ENCODE measurements at regions not wholly inside any gene's neighbourhood (a gene's known extent, or its start where the extent isn't known, plus 50 kb on each side); places are given as distances from the start of the nearest gene placed in this dataset.

- DNase-seq (ENCODE audit: low read depth in 4 of 4, low spot score in 2 of 4): no peak
Observed at GRCh38 chr5:34500236-34500847, 155.8 kb upstream of the RAI14 start.

- DNase-seq (ENCODE audit: low read depth in 4 of 4, low spot score in 2 of 4): no peak
Observed at GRCh38 chr5:34501016-34501415, 155.1 kb upstream of the RAI14 start.

- no peak for DNase-seq (ENCODE audit: low read depth in 4 of 4, low spot score in 2 of 4)
Observed at GRCh38 chr5:34501840-34502239, 154.3 kb upstream of the RAI14 start.

- no peak for DNase-seq (ENCODE audit: low read depth in 4 of 4, low spot score in 2 of 4)
Observed at GRCh38 chr5:34502581-34502980, 153.5 kb upstream of the RAI14 start.

- no peak for DNase-seq (ENCODE audit: low read depth in 4 of 4, low spot score in 2 of 4)
Observed at GRCh38 chr5:34503379-34504253, 152.5 kb upstream of the RAI14 start.

GRCh38 chr5:34504967-34505366 is 151.2 kb upstream of the RAI14 start:
- no peak for DNase-seq (ENCODE audit: low read depth in 4 of 4, low spot score in 2 of 4)

GRCh38 chr5:34505731-34506130 is 150.4 kb upstream of the RAI14 start:
- no peak for DNase-seq (ENCODE audit: low read depth in 4 of 4, low spot score in 2 of 4)

- no peak for DNase-seq (ENCODE audit: low read depth in 4 of 4, low spot score in 2 of 4)
Observed at GRCh38 chr5:34507933-34508332, 148.2 kb upstream of the RAI14 start.

GRCh38 chr5:34509392-34509791 is 146.7 kb upstream of the RAI14 start:
- DNase-seq (ENCODE audit: low read depth in 4 of 4, low spot score in 2 of 4): no peak

GRCh38 chr5:34510002-34510401 is 146.1 kb upstream of the RAI14 start:
- no peak for DNase-seq (ENCODE audit: low read depth in 4 of 4, low spot score in 2 of 4)

GRCh38 chr5:34511063-34511462 is 145.1 kb upstream of the RAI14 start:
- DNase-seq (ENCODE audit: low read depth in 4 of 4, low spot score in 2 of 4): no peak

- DNase-seq (ENCODE audit: low read depth in 4 of 4, low spot score in 2 of 4): no peak
Observed at GRCh38 chr5:34511481-34511880, 144.6 kb upstream of the RAI14 start.

- DNase-seq (ENCODE audit: low read depth in 4 of 4, low spot score in 2 of 4): no peak
Observed at GRCh38 chr5:34511915-34512314, 144.2 kb upstream of the RAI14 start.

- DNase-seq (ENCODE audit: low read depth in 4 of 4, low spot score in 2 of 4): no peak
Observed at GRCh38 chr5:34516166-34516565, 140.0 kb upstream of the RAI14 start.

- no peak for DNase-seq (ENCODE audit: low read depth in 4 of 4, low spot score in 2 of 4)
Observed at GRCh38 chr5:34516686-34517085, 139.4 kb upstream of the RAI14 start.

GRCh38 chr5:34517249-34517648 is 138.9 kb upstream of the RAI14 start:
- no peak for DNase-seq (ENCODE audit: low read depth in 4 of 4, low spot score in 2 of 4)

- DNase-seq (ENCODE audit: low read depth in 4 of 4, low spot score in 2 of 4): no peak
Observed at GRCh38 chr5:34519489-34520220, 136.5 kb upstream of the RAI14 start.

GRCh38 chr5:34521628-34522290 is 134.4 kb upstream of the RAI14 start:
- DNase-seq (ENCODE audit: low read depth in 4 of 4, low spot score in 2 of 4): no peak

- peak in 3 of 4 donors; percentile 57 to 72 (median 69) for DNase-seq (ENCODE audit: low read depth in 4 of 4, low spot score in 2 of 4)
Observed at GRCh38 chr5:34522599-34523386, 133.3 kb upstream of the RAI14 start.

- DNase-seq (ENCODE audit: low read depth in 4 of 4, low spot score in 2 of 4): no peak
Observed at GRCh38 chr5:34523387-34523726, 132.8 kb upstream of the RAI14 start.

Measured in left renal cortex interstitium (tissue), 4 donors.